GM23248 (cell line): ENCODE measurements at regions not wholly inside any gene's neighbourhood (a gene's known extent, or its start where the extent isn't known, plus 50 kb on each side); places are given as distances from the start of the nearest gene placed in this dataset.

ENCODE experiments used
- DNase-seq: peaks from one replicate; pipeline ENCODE4 v3.0.0-alpha.2; 2015
- H2AFZ ChIP-seq: fragments of 200-600 bp; sonication (generic); 2 replicates; pipeline ENCODE4 v1.6.1; 2016; ENCODE audit warnings: antibody characterized with exemption
- H3F3A ChIP-seq: fragments of 200-600 bp; sonication (generic); 2 replicates; pipeline ENCODE4 v1.6.1; 2016; ENCODE audit warnings: mild to moderate bottlenecking, antibody characterized with exemption, mixed run types; ENCODE audit not compliant: insufficient read depth
- H3K27ac ChIP-seq: fragments of 200-600 bp; sonication (generic); 2 replicates; pipeline ENCODE4 v1.5.1; 2016; ENCODE audit warnings: mild to moderate bottlenecking
- H3K27me3 ChIP-seq: fragments of 200-600 bp; sonication (generic); replicated peaks from 2 replicates; pipeline ENCODE4 v1.6.1; 2016; ENCODE audit warnings: mild to moderate bottlenecking; ENCODE audit not compliant: insufficient read depth
- H3K36me3 ChIP-seq: fragments of 200-600 bp; sonication (generic); 2 replicates; pipeline ENCODE4 v1.6.1; 2016; ENCODE audit warnings: low read depth, mild to moderate bottlenecking
- H3K4me1 ChIP-seq: fragments of 200-600 bp; sonication (generic); 2 replicates; pipeline ENCODE4 v1.6.1; 2016; ENCODE audit warnings: mild to moderate bottlenecking; ENCODE audit not compliant: insufficient read depth
- H3K4me2 ChIP-seq: fragments of 200-600 bp; sonication (generic); one replicate; pipeline ENCODE4 v1.6.1; 2016; ENCODE audit warnings: mild to moderate bottlenecking; ENCODE audit not compliant: unreplicated experiment
- H3K4me3 ChIP-seq: fragments of 200-600 bp; sonication (generic); 2 replicates; pipeline ENCODE4 v1.5.1; 2016; ENCODE audit warnings: mild to moderate bottlenecking
- H3K79me2 ChIP-seq: fragments of 200-600 bp; sonication (generic); 2 replicates; pipeline ENCODE4 v1.6.1; 2016; ENCODE audit warnings: mild to moderate bottlenecking; ENCODE audit not compliant: insufficient read depth
- H3K9ac ChIP-seq: fragments of 200-600 bp; sonication (generic); 2 replicates; pipeline ENCODE4 v1.6.1; 2016; ENCODE audit warnings: mild to moderate bottlenecking
- H3K9me2 ChIP-seq: fragments of 200-600 bp; sonication (generic); 2 replicates; pipeline ENCODE4 v1.6.1; 2016; ENCODE audit warnings: mixed run types, mild to moderate bottlenecking, moderate library complexity; ENCODE audit not compliant: insufficient read depth
- H3K9me3 ChIP-seq: fragments of 200-600 bp; sonication (generic); one replicate; pipeline ENCODE4 v1.6.1; 2017; ENCODE audit warnings: low read depth
- H4K20me1 ChIP-seq: fragments of 200-600 bp; sonication (generic); 2 replicates; pipeline ENCODE4 v1.6.0; 2016; ENCODE audit not compliant: insufficient read depth
- EZH2 ChIP-seq: fragments of 200-600 bp; sonication (generic); IDR thresholded peaks from 2 replicates; pipeline ENCODE4 v1.6.1; 2018; ENCODE audit warnings: antibody characterized with exemption, mild to moderate bottlenecking; ENCODE audit not compliant: insufficient read depth, poor library complexity, severe bottlenecking
- EZH2phosphoT487 ChIP-seq: fragments of 200-600 bp; sonication (generic); IDR thresholded peaks from 2 replicates; pipeline ENCODE4 v1.6.1; 2018; ENCODE audit warnings: antibody characterized with exemption, moderate library complexity, mild to moderate bottlenecking, low read depth; ENCODE audit not compliant: insufficient read depth
- WGBS, 2 experiments: methylation state at CpG; one replicate each; pipeline ENCODE4 v1.1.6; 2015 to 2017; ENCODE audit warnings: low lambda C conversion rate in 2 of 2, low coverage in 1 of 2; ENCODE audit errors: missing lambda C conversion rate in 2 of 2; 5-methylcytosine and 5-hydroxymethylcytosine counted together
- in situ Hi-C: fragments of 300-500 bp; cut with MboI; formaldehyde crosslinking; loops from 2 replicates; pipeline ENCODE4 v1.15.0; 2020

- H3K9ac ChIP-seq, result no peak overlapping the region
- WGBS, 2 experiments, result 92 to 95% methylated on average over 6 of the region's 6 CpGs
- no peaks in the 10 kb centered on the region for H4K20me1 ChIP-seq
- no peaks in the 10 kb centered on the region for H3K9me2 ChIP-seq
- no peak overlapping the region for H3K4me2 ChIP-seq
- H3K79me2 ChIP-seq, result no peaks in the 10 kb centered on the region
- no peaks in the 10 kb centered on the region for H3K9me3 ChIP-seq
- TF ChIP-seq EZH2phosphoT487 (no peak), EZH2 (no peak)
- peaks cover 54% of the 10 kb centered on the region for H3F3A ChIP-seq
- H3K4me1 ChIP-seq, result peaks cover 50% of the 10 kb centered on the region
- in situ Hi-C loops, result no loop called here
- no peak overlapping the region for H2AFZ ChIP-seq
- H3K36me3 ChIP-seq, result no peaks in the 10 kb centered on the region
- H3K4me3 ChIP-seq, result no peak overlapping the region
- no peaks in the 10 kb centered on the region for H3K27me3 ChIP-seq
- H3K27ac ChIP-seq, result no peak overlapping the region
- no peak for DNase-seq
These were observed 75.8 kb upstream of the TSPAN2 start for GRCh38 chr1:115164940-115165705.

- 84 to 89% methylated on average over 1 of the region's 1 CpG for WGBS, 2 experiments
- Histone ChIP-seq H3K27ac (no peak overlapping the region), H4K20me1 (no peaks in the 10 kb centered on the region), H3K4me2 (no peak overlapping the region), H3F3A (peaks cover 49% of the 10 kb centered on the region), H3K9ac (no peak overlapping the region), H2AFZ (no peak overlapping the region), H3K27me3 (no peaks in the 10 kb centered on the region), H3K36me3 (no peaks in the 10 kb centered on the region), H3K4me3 (no peak overlapping the region), H3K4me1 (peaks cover 44% of the 10 kb centered on the region), H3K79me2 (no peaks in the 10 kb centered on the region), H3K9me2 (no peaks in the 10 kb centered on the region), H3K9me3 (no peaks in the 10 kb centered on the region)
- in situ Hi-C loops, result no loop called here
- DNase-seq, result no peak
- TF ChIP-seq EZH2phosphoT487 (no peak), EZH2 (no peak)
These were observed 75.2 kb upstream of the TSPAN2 start for GRCh38 chr1:115164484-115164883.

GRCh38 chr1:115160728-115161127, 71.4 kb upstream of the TSPAN2 start:
- H3K9me2 ChIP-seq, result no peaks in the 10 kb centered on the region
- H4K20me1 ChIP-seq, result no peaks in the 10 kb centered on the region
- no peaks in the 10 kb centered on the region for H3K9me3 ChIP-seq
- no peaks in the 10 kb centered on the region for H3K27me3 ChIP-seq
- TF ChIP-seq EZH2phosphoT487 (peak; percentile 75; the same call in 1 of the 2 replicates), EZH2 (no peak)
- H3K4me2 ChIP-seq, result no peak overlapping the region
- no peak overlapping the region for H3K4me3 ChIP-seq
- peak; percentile 70 for DNase-seq
- H3K4me1 ChIP-seq, result peaks cover 28% of the 10 kb centered on the region
- H3K79me2 ChIP-seq, result no peaks in the 10 kb centered on the region
- peak overlapping the region; percentile 60 for H3K27ac ChIP-seq
- in situ Hi-C loops, result no loop called here
- H2AFZ ChIP-seq, result no peak overlapping the region
- no peaks in the 10 kb centered on the region for H3K36me3 ChIP-seq
- H3F3A ChIP-seq, result peaks cover 38% of the 10 kb centered on the region
- no peak overlapping the region for H3K9ac ChIP-seq

- Histone ChIP-seq H2AFZ (no peak overlapping the region), H3K4me1 (peaks cover 23% of the 10 kb centered on the region), H3K9me3 (no peaks in the 10 kb centered on the region), H3K36me3 (no peaks in the 10 kb centered on the region), H3K9me2 (no peaks in the 10 kb centered on the region), H3K27ac (peak overlapping the region; percentile 60; the same call in 1 of the 2 replicates), H3K79me2 (no peaks in the 10 kb centered on the region), H3K27me3 (no peaks in the 10 kb centered on the region), H3K4me3 (no peak overlapping the region), H3K9ac (no peak overlapping the region), H3K4me2 (no peak overlapping the region), H3F3A (peaks cover 31% of the 10 kb centered on the region), H4K20me1 (no peaks in the 10 kb centered on the region)
- in situ Hi-C loops, result no loop called here
- no peak for DNase-seq
- TF ChIP-seq EZH2 (no peak), EZH2phosphoT487 (no peak)
These were observed 70.7 kb upstream of the TSPAN2 start for GRCh38 chr1:115159958-115160357.

GRCh38 chr1:115158181-115158580, 68.9 kb upstream of the TSPAN2 start:
- Histone ChIP-seq H3K27me3 (no peaks in the 10 kb centered on the region), H3K4me2 (peak overlapping the region; percentile 24), H2AFZ (no peak overlapping the region), H3K9ac (no peak overlapping the region), H3K36me3 (no peaks in the 10 kb centered on the region), H3K9me2 (no peaks in the 10 kb centered on the region), H3K27ac (peak overlapping the region; percentile 40), H3K4me1 (peaks cover 23% of the 10 kb centered on the region), H3K9me3 (no peaks in the 10 kb centered on the region), H3K4me3 (no peak overlapping the region), H3K79me2 (no peaks in the 10 kb centered on the region), H3F3A (peaks cover 31% of the 10 kb centered on the region), H4K20me1 (no peaks in the 10 kb centered on the region)
- in situ Hi-C loops, result no loop called here
- DNase-seq, result peak; percentile 93
- WGBS, 2 experiments, result 0% methylated on average over 2 of the region's 2 CpGs
- TF ChIP-seq EZH2phosphoT487 (no peak), EZH2 (no peak)
